K562 (cell line): ENCODE measurements at regions not wholly inside any gene's neighbourhood (a gene's known extent, or its start where the extent isn't known, plus 50 kb on each side); places are given as distances from the start of the nearest gene placed in this dataset.
"Not testable (repeated sequence)": the region's sequence is repeated elsewhere in the genome, so short reads cannot be mapped to it uniquely, and the experiment has no call there.

Source experiments
- ATAC-seq: fragments of 200-7000 bp; cut with Tn5 transposase; 3 replicates; pipeline ENCODE4 v1.9.1; 2020; ENCODE audit warnings: moderate library complexity
- BruUV-seq: library from RNA; stranded (reverse); fragments of 400-500 nt; replicated peaks from 2 replicates; lab custom pipeline; 2021; lab: Mats Ljungman, UMichigan
- CTCF ChIA-PET: fragments of 300-600 bp; formaldehyde crosslinking; extraction: SDS; loops from one replicate; lab custom pipeline; 2021; ENCODE audit warnings: low intra/inter-chr PET ratio; lab: Yijun Ruan, JAX
- POLR2A ChIA-PET: fragments of 300-600, 350-650 bp; sonication (Branson Sonifier 250); formaldehyde crosslinking; extraction: SDS; loops from one replicate; lab custom pipeline; 2021; ENCODE audit warnings: antibody characterized with exemption, inconsistent platforms; lab: Yijun Ruan, JAX
- DNase-seq, 4 experiments: peaks; one replicate each; pipeline versions ENCODE4 v3.0.0 to v3.0.0-alpha.2; 2011 to 2018; ENCODE audit warnings: low spot score in 3 of 4, mixed read lengths in 3 of 4; ENCODE audit errors: extremely low read depth in 1 of 4
- FAIRE-seq: peaks from 2 replicates; lab custom pipeline; 2011; peaks lifted over from hg19 to GRCh38; lab: Jason Lieb, UNC
- H2AFZ ChIP-seq: 2 replicates; pipeline ENCODE4 v1.6.0; 2011; ENCODE audit warnings: low read depth, low read length, control low read depth, inconsistent platforms
- H3K27ac ChIP-seq: fragments of 200-600 bp; 3 replicates; pipeline ENCODE4 v1.8.0; 2011; ENCODE audit warnings: low read depth, mild to moderate bottlenecking, control low read depth, inconsistent platforms, low read length, moderate library complexity, mixed read lengths; ENCODE audit errors: extremely low read depth
- H3K27me3 ChIP-seq, 2 experiments: fragments of 300-600 bp in 1 of 2; 2 replicates in 1 of 2; 3 replicates in 1 of 2; pipeline versions ENCODE4 v1.6.0 to v1.8.0; 2011; ENCODE audit warnings: inconsistent platforms in 2 of 2, low read length in 2 of 2, mild to moderate bottlenecking in 1 of 2, mixed read lengths in 1 of 2, moderate library complexity in 1 of 2; ENCODE audit not compliant: control insufficient read depth in 2 of 2, insufficient read depth in 2 of 2
- H3K36me3 ChIP-seq: fragments of 300-600 bp; 3 replicates; pipeline ENCODE4 v1.8.0; 2011; ENCODE audit warnings: mild to moderate bottlenecking, low read length, inconsistent platforms; ENCODE audit not compliant: control insufficient read depth, insufficient read depth
- H3K4me1 ChIP-seq, 2 experiments: fragments of 200-600 bp in 1 of 2; replicated peaks in 1 of 2; 2 replicates in 1 of 2; 3 replicates in 1 of 2; pipeline versions ENCODE4 v1.5.1 to v1.8.0; 2011; ENCODE audit warnings: inconsistent platforms in 2 of 2, low read length in 2 of 2, mild to moderate bottlenecking in 1 of 2, mixed read lengths in 1 of 2, moderate library complexity in 1 of 2; ENCODE audit not compliant: control insufficient read depth in 2 of 2, insufficient read depth in 2 of 2
- H3K4me2 ChIP-seq: 2 replicates; pipeline ENCODE4 v1.6.1; 2011; ENCODE audit warnings: low read length, control low read depth, inconsistent platforms, mixed read lengths; ENCODE audit not compliant: insufficient read depth
- H3K4me3 ChIP-seq: fragments of 200-600 bp; sonication (generic), shearing (Covaris generic); 2 replicates; pipeline ENCODE4 v1.5.1; 2016; ENCODE audit warnings: control low read depth, inconsistent platforms
- H3K79me2 ChIP-seq: fragments of 200-600 bp; 3 replicates; pipeline ENCODE4 v1.8.0; 2011; ENCODE audit warnings: low read length, inconsistent platforms; ENCODE audit not compliant: control insufficient read depth, insufficient read depth
- H3K9ac ChIP-seq, 2 experiments: 2 replicates each; pipeline versions ENCODE4 v1.6.0 to v1.6.1; 2011; ENCODE audit warnings: low read depth in 2 of 2, low read length in 2 of 2, control low read depth in 1 of 2, inconsistent platforms in 1 of 2, mild to moderate bottlenecking in 1 of 2, mixed read lengths in 1 of 2; ENCODE audit not compliant: insufficient read depth in 1 of 2
- H3K9me1 ChIP-seq: one replicate; pipeline ENCODE4 v1.6.0; 2011; ENCODE audit warnings: inconsistent platforms, mild to moderate bottlenecking, low read length, moderate library complexity; ENCODE audit not compliant: control insufficient read depth, insufficient read depth
- H3K9me3 ChIP-seq: replicated peaks from 2 replicates; pipeline ENCODE4 v1.5.1; 2011; ENCODE audit warnings: low read depth, low read length, inconsistent platforms; ENCODE audit not compliant: control insufficient read depth, insufficient read depth
- H4K20me1 ChIP-seq: replicated peaks from 2 replicates; pipeline ENCODE4 v1.6.1; 2011; ENCODE audit warnings: low read length, inconsistent platforms, mixed read lengths; ENCODE audit not compliant: control insufficient read depth, insufficient read depth
- WGBS: fragments of 100-300 bp; shearing (Covaris generic); methylation state at CpG from one replicate; pipeline ENCODE4 v1.1.6; 2016; ENCODE audit warnings: low coverage, mixed read lengths; ENCODE audit not compliant: insufficient coverage; ENCODE audit errors: missing lambda C conversion rate; 5-methylcytosine and 5-hydroxymethylcytosine counted together
- in situ Hi-C: fragments of 300-500 bp; cut with MboI; formaldehyde crosslinking; loops from 4 replicates; pipeline ENCODE4 v1.15.0; 2018; ENCODE audit warnings: inconsistent platforms, mixed read lengths
- intact Hi-C: fragments of 100-400 bp; cut with micrococcal nuclease; formaldehyde crosslinking; loops from 2 replicates; pipeline ENCODE4 v1.14.2; 2022

DNA sequence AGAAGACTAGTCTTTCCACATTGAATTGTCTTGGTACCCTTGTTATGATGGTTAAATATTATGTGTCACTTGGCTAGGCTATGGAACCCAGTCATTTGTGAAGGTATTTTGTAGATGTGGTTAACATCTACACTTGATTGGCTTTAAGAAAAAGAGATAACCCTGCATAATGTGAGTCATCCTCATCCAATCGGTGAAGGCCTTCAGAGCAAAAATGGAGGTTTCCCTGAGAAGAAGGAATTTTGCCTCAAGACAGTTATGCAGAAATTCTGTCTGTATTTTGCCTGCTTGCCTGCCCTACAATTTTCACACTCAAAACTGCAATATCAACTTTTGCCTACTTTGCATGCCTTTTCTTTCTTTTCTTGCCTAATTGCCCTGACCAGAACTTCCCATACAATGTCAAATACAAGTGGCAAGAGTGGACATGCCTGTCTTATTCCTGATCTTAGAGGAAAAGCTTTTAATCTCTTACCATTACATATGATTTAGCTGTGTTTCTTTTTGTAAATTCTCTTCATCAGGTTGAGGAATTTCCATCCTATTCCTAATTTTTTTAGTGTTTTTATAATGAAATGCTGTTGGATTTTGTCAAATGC is 84.6 kb upstream of the CDC42EP3 start:
- H3K27me3 ChIP-seq, H2AFZ ChIP-seq, H3K27ac ChIP-seq, H3K4me2 ChIP-seq, in situ Hi-C loops, FAIRE-seq, H3K9me3 ChIP-seq, H3K9ac ChIP-seq, H3K79me2 ChIP-seq, intact Hi-C loops, CTCF ChIA-PET, H3K4me3 ChIP-seq, ATAC-seq, BruUV-seq, H4K20me1 ChIP-seq, H3K4me1 ChIP-seq, POLR2A ChIA-PET, H3K9me1 ChIP-seq, DNase-seq, H3K36me3 ChIP-seq: not testable (repeated sequence)
- WGBS: 0% methylated on average over 1 of the region's 1 CpG

DNA sequence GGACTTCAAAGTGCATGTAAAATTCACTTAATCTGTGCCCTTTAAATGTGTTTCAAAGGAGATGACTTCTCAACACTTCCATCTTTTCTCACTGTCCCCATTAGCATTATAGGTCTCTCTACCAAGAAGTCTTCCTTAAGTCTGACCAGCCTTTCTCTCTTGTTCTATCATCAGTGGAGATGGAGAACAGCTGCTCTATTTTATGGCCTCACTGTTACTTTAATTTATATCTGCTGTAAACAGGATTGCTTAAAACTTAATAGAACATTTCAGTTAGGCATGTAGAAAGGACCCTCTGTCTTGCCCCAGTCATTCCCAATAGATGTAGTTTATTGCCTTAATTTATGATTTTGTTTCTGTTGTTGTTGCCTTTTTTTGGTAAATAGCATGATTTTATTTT is 86.0 kb upstream of the CDC42EP3 start:
- H4K20me1 ChIP-seq, intact Hi-C loops, H3K9ac ChIP-seq, FAIRE-seq, POLR2A ChIA-PET, H3K9me1 ChIP-seq, H2AFZ ChIP-seq, H3K4me1 ChIP-seq, BruUV-seq, H3K27ac ChIP-seq, H3K4me2 ChIP-seq, in situ Hi-C loops, H3K36me3 ChIP-seq, H3K79me2 ChIP-seq, ATAC-seq, H3K4me3 ChIP-seq, H3K27me3 ChIP-seq, DNase-seq, H3K9me3 ChIP-seq: not testable (repeated sequence)
- CTCF ChIA-PET: interaction anchor here (0.7 kb wide), 1 partner anchor 1391 kb away, joined by 3 read pairs; no protein-coding TSS in a partner anchor

DNA sequence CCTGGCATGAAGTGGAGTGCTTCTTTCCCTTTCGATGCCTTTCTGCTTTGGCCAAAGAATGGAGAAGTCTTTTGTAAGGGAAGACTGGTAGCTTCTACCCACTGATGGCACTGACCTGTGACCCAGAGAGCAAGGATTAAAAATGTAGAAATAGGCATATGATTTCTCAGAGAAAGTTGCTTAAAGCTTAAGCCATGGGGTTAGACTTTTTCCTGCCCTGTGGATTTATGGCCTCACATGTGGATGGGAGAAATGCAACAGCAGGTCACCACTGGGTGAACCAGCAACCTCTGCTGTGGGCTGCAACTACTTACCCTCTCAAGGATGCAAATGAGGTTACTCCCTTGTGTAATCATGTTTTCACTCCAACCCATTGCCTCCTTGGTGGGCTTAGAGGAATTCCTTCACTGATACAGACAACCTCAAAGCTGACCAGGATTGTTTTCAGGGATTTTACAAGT is 86.7 kb upstream of the CDC42EP3 start:
- H2AFZ ChIP-seq, DNase-seq, ATAC-seq, H3K4me1 ChIP-seq, H3K27ac ChIP-seq, H3K4me3 ChIP-seq, FAIRE-seq, POLR2A ChIA-PET, H3K4me2 ChIP-seq, H3K9me3 ChIP-seq, H3K36me3 ChIP-seq, H4K20me1 ChIP-seq, in situ Hi-C loops, BruUV-seq, H3K79me2 ChIP-seq, H3K27me3 ChIP-seq, H3K9me1 ChIP-seq, intact Hi-C loops, H3K9ac ChIP-seq: not testable (repeated sequence)
- CTCF ChIA-PET: interaction anchor here (0.7 kb wide), 1 partner anchor 1392 kb away, joined by 3 read pairs; no protein-coding TSS in a partner anchor
- 0% methylated on average over 1 of the region's 1 CpG for WGBS

DNA sequence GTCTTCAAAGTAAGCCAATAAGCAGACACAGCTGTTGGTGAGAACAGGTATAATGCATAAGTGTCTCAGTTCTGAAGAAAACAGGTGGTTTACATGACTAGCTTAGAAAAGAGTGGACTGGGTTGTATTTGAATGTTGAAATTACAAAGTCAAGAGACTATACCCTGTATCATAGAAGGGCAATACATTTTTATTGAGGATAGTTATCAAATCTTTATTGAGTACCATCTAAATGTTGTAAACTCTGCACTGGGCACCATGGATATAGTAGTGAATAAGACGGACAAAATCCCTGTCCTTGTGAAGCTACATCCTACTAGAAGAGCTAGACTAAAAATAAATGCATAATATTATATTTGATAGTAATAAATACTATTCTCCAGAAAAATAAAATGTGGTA is 88.5 kb upstream of the CDC42EP3 start:
- intact Hi-C loops, H3K9me1 ChIP-seq, H3K4me2 ChIP-seq, H3K4me1 ChIP-seq, H3K27ac ChIP-seq, H3K9ac ChIP-seq, FAIRE-seq, H4K20me1 ChIP-seq, BruUV-seq, H3K27me3 ChIP-seq, DNase-seq, H3K4me3 ChIP-seq, H3K9me3 ChIP-seq, CTCF ChIA-PET, H2AFZ ChIP-seq, ATAC-seq, H3K36me3 ChIP-seq, in situ Hi-C loops, H3K79me2 ChIP-seq: not testable (repeated sequence)
- 29% methylated on average over 1 of the region's 1 CpG for WGBS
- POLR2A ChIA-PET: interaction anchor here (0.5 kb wide), 1 partner anchor 203 kb away, joined by 3 read pairs; no protein-coding TSS in a partner anchor
